ENCODE measurements at regions not wholly inside any gene's neighbourhood (a gene's known extent, or its start where the extent isn't known, plus 50 kb on each side); places are given as distances from the start of the nearest gene placed in this dataset.

DNA sequence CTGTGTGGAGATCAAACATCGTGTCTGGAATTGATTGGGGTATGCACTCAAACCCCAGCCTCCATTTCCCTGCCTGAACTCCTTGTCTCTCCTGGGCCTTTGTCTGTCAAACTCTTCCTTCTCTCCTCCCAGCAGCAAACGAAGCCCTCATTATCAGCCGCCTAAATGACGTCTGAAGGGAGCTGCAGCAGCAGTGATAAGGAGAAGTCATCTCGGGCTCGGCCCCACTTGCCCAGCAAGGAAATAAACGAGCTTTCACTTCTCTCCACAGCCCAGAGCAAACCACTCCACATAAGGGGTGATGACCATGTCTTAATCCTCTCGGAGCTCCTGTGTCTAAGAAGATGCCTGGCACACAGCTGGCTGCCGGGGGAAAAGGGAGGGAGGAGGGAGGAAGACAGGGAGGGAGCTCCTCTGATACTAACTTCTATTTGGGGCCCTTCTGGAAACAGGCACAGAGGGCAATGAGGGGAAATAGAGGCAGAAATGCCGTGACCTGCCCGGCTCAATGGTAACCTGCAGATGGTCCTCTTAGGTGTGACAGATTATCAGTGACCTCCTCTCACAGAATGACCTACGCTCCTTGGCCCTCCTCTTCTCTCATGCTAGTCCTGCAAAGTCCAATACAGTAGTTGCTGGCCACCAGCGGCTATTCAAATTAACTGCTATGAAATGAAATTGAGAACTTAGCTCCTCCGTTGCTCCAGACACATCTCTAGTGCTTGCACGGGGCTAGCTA, 100.4 kb downstream of the PXDC1 start:
- Histone ChIP-seq H3K36me3 (ENCODE audit: insufficient read depth, low read length) (peaks cover 10% of the 10 kb centered on the region), H3K79me2 (ENCODE audit: insufficient read depth, low read length) (no peaks in the 10 kb centered on the region), H3K27me3 (ENCODE audit: insufficient read depth, low read length, poor library complexity, severe bottlenecking) (no peaks in the 10 kb centered on the region), H2AFZ (ENCODE audit: low read length) (no peak overlapping the region), H3K9ac (ENCODE audit: low read depth, low read length, poor library complexity, severe bottlenecking) (no peak overlapping the region), H3K9me3 (ENCODE audit: insufficient read depth, low read depth, low read length) (no peaks in the 10 kb centered on the region), H3K9me2 (replicated peaks; ENCODE audit: low read depth, low read length) (no peaks in the 10 kb centered on the region), H4K20me1 (ENCODE audit: insufficient read depth, low read length, poor library complexity, severe bottlenecking) (no peaks in the 10 kb centered on the region), H3F3A (ENCODE audit: low read depth) (no peaks in the 10 kb centered on the region), H3K4me1 (ENCODE audit: insufficient read depth, low read length, poor library complexity, severe bottlenecking) (no peaks in the 10 kb centered on the region), H3K4me2 (ENCODE audit: low read depth, low read length, poor library complexity, severe bottlenecking) (no peak overlapping the region), H3K4me3 (ENCODE audit: low read length, poor library complexity, severe bottlenecking) (no peak overlapping the region)
- TF ChIP-seq EZH2phosphoT487 (IDR thresholded peaks at IDR 0.05; ENCODE audit: borderline replicate concordance): no peak
- TF ChIP-seq, protein P1, sequence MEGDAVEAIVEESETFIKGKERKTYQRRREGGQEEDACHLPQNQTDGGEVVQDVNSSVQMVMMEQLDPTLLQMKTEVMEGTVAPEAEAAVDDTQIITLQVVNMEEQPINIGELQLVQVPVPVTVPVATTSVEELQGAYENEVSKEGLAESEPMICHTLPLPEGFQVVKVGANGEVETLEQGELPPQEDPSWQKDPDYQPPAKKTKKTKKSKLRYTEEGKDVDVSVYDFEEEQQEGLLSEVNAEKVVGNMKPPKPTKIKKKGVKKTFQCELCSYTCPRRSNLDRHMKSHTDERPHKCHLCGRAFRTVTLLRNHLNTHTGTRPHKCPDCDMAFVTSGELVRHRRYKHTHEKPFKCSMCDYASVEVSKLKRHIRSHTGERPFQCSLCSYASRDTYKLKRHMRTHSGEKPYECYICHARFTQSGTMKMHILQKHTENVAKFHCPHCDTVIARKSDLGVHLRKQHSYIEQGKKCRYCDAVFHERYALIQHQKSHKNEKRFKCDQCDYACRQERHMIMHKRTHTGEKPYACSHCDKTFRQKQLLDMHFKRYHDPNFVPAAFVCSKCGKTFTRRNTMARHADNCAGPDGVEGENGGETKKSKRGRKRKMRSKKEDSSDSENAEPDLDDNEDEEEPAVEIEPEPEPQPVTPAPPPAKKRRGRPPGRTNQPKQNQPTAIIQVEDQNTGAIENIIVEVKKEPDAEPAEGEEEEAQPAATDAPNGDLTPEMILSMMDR (conservative IDR thresholded peaks at IDR 0.05; ENCODE audit: low read length): no peak

DNA sequence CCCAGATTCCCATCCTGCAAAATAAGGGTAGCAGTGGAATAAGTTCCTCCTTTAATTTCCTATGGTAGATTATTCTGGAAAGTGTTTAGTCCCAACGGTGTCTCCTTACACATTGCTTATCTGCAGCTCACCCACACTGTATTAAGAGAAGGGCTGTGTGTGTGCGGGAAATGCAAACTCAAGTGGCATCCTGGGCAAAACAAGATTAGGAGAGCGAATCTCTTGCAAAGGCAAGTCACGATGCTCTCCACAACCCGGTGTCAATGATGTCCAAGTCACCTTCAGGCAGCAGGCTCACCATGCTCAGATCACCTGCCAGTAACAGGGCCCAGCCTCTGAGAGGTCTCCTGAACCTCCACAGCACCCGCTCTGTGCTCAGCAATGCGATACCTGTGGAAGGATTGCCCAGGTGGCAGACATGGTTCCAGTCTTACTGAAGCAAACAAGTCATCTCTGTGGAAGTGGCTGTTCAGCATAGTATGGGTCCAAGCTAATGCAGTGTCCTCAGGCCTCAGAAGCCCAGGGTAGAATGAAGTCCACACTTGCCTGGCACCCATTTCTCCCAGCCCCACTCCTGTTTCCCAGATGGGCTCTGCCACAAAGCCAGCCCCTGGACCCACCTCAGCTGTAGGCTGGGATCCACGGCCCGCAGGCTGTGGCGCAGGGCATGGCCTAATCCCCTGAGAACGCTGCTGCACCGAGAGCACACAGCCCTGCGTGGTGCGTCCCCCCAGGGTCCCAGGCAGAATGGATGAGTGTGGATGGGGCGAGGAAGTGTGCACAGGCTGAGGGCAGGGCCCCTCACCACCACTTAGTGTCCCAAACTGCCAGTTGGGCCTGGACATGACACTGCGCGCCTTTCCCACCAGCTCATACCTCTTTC, 101.2 kb downstream of the PXDC1 start:
- Histone ChIP-seq H3K9ac (ENCODE audit: low read depth, low read length, poor library complexity, severe bottlenecking) (no peak overlapping the region), H4K20me1 (ENCODE audit: insufficient read depth, low read length, poor library complexity, severe bottlenecking) (no peaks in the 10 kb centered on the region), H3K79me2 (ENCODE audit: insufficient read depth, low read length) (no peaks in the 10 kb centered on the region), H2AFZ (ENCODE audit: low read length) (no peak overlapping the region), H3K9me3 (ENCODE audit: insufficient read depth, low read depth, low read length) (no peaks in the 10 kb centered on the region), H3F3A (ENCODE audit: low read depth) (no peaks in the 10 kb centered on the region), H3K4me2 (ENCODE audit: low read depth, low read length, poor library complexity, severe bottlenecking) (no peak overlapping the region), H3K9me2 (replicated peaks; ENCODE audit: low read depth, low read length) (no peaks in the 10 kb centered on the region), H3K4me1 (ENCODE audit: insufficient read depth, low read length, poor library complexity, severe bottlenecking) (no peaks in the 10 kb centered on the region), H3K27me3 (ENCODE audit: insufficient read depth, low read length, poor library complexity, severe bottlenecking) (no peaks in the 10 kb centered on the region), H3K36me3 (ENCODE audit: insufficient read depth, low read length) (peaks cover 10% of the 10 kb centered on the region), H3K4me3 (ENCODE audit: low read length, poor library complexity, severe bottlenecking) (no peak overlapping the region)
- TF ChIP-seq EZH2phosphoT487 (IDR thresholded peaks at IDR 0.05; ENCODE audit: borderline replicate concordance): no peak
- TF ChIP-seq, protein P1 (conservative IDR thresholded peaks at IDR 0.05; ENCODE audit: low read length): no peak

DNA sequence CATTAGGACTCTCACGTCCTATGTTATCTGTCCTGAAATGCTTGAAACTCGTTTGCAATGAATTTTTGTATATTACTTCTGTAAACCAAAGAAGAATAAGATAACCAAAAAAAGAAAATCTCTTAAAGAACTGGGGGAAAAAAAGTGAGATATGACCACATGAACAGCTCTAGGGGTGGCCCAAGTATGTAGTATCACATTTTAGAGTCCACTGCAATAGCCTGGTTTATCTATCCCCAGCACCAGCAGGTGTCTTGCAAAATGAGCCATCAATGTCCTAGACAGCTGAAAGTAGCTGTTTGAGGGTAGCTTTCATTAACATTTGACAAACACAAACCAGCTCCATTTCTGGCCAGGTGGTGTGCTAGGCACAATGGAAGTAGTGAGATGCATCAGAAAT, 102.8 kb downstream of the PXDC1 start:
- H2AFZ ChIP-seq (ENCODE audit: low read length): no peak overlapping the region
- H3K79me2 ChIP-seq (ENCODE audit: insufficient read depth, low read length): no peaks in the 10 kb centered on the region
- H3K9me3 ChIP-seq (ENCODE audit: insufficient read depth, low read depth, low read length): no peaks in the 10 kb centered on the region
- no peaks in the 10 kb centered on the region for H3K9me2 ChIP-seq (replicated peaks; ENCODE audit: low read depth, low read length)
- no peak overlapping the region for H3K9ac ChIP-seq (ENCODE audit: low read depth, low read length, poor library complexity, severe bottlenecking)
- no peak overlapping the region for H3K4me3 ChIP-seq (ENCODE audit: low read length, poor library complexity, severe bottlenecking)
- peaks cover 10% of the 10 kb centered on the region for H3K36me3 ChIP-seq (ENCODE audit: insufficient read depth, low read length)
- no peaks in the 10 kb centered on the region for H3K27me3 ChIP-seq (ENCODE audit: insufficient read depth, low read length, poor library complexity, severe bottlenecking)
- H3K4me2 ChIP-seq (ENCODE audit: low read depth, low read length, poor library complexity, severe bottlenecking): no peak overlapping the region
- TF ChIP-seq EZH2phosphoT487 (IDR thresholded peaks at IDR 0.05; ENCODE audit: borderline replicate concordance): no peak
- TF ChIP-seq, protein P1 (conservative IDR thresholded peaks at IDR 0.05; ENCODE audit: low read length): no peak
- no peaks in the 10 kb centered on the region for H3K4me1 ChIP-seq (ENCODE audit: insufficient read depth, low read length, poor library complexity, severe bottlenecking)
- H3F3A ChIP-seq (ENCODE audit: low read depth): no peaks in the 10 kb centered on the region
- H4K20me1 ChIP-seq (ENCODE audit: insufficient read depth, low read length, poor library complexity, severe bottlenecking): no peaks in the 10 kb centered on the region
